GM10266 (cell line): ENCODE measurements at regions not wholly inside any gene's neighbourhood (a gene's known extent, or its start where the extent isn't known, plus 50 kb on each side); places are given as distances from the start of the nearest gene placed in this dataset.

Experiments
- DNase-seq: peaks from one replicate; pipeline ENCODE4 v3.0.0; 2012; ENCODE audit errors: extremely low spot score
- CTCF ChIP-seq: IDR thresholded peaks from 2 replicates; pipeline ENCODE4 v1.5.1; 2012; ENCODE audit warnings: mild to moderate bottlenecking, low read depth; ENCODE audit not compliant: control insufficient read depth, insufficient read depth; ENCODE audit errors: missing control alignments

GRCh38 chr11:23585416-23586104, 725.3 kb upstream of the CCDC179 start:
- no peak for DNase-seq
- TF ChIP-seq CTCF, result no peak

GRCh38 chr11:23586173-23586572, 725.9 kb upstream of the CCDC179 start:
- DNase-seq, result no peak
- no peak for TF ChIP-seq CTCF

- TF ChIP-seq CTCF, result no peak
- DNase-seq, result no peak
These were observed 730.5 kb upstream of the CCDC179 start for GRCh38 chr11:23590596-23591308.

GRCh38 chr11:23594755-23595154, 734.5 kb upstream of the CCDC179 start:
- no peak for DNase-seq

GRCh38 chr11:23604966-23605365, 744.7 kb upstream of the CCDC179 start:
- DNase-seq, result no peak

More at GRCh38 chr11:23594755-23595154, 734.5 kb upstream of the CCDC179 start:
- no peak for TF ChIP-seq CTCF

GRCh38 chr11:23606191-23606590, 745.9 kb upstream of the CCDC179 start:
- DNase-seq, result no peak
- no peak for TF ChIP-seq CTCF

More at GRCh38 chr11:23604966-23605365, 744.7 kb upstream of the CCDC179 start:
- TF ChIP-seq CTCF, result no peak

GRCh38 chr11:23611726-23612125, 751.5 kb upstream of the CCDC179 start:
- TF ChIP-seq CTCF, result no peak
- no peak for DNase-seq
